Right atrium auricular region (tissue), 2 donors: ENCODE measurements at regions not wholly inside any gene's neighbourhood (a gene's known extent, or its start where the extent isn't known, plus 50 kb on each side); places are given as distances from the start of the nearest gene placed in this dataset.

Experiments
- DNase-seq: peaks from one replicate; pipeline ENCODE4 v3.0.0-alpha.2; 2019; ENCODE audit warnings: low spot score
- H3K27ac ChIP-seq, 2 donors: fragments of 200-600 bp; sonication (generic); 1 replicate in 1 of 2; 2 replicates in 1 of 2; pipeline ENCODE4 v1.5.1; 2016 to 2019
- H3K27me3 ChIP-seq, 2 donors: fragments of 200-600 bp; sonication (generic); one replicate each; pipeline versions ENCODE4 v1.5.1 to v1.6.0; 2017 to 2019
- H3K36me3 ChIP-seq: fragments of 200-600 bp; sonication (generic); one replicate; pipeline ENCODE4 v1.5.1; 2016
- H3K4me1 ChIP-seq, 2 donors: fragments of 200-600 bp; sonication (generic); one replicate each; pipeline versions ENCODE4 v1.5.1 to v1.6.0; 2017 to 2019
- H3K4me3 ChIP-seq, 2 donors: fragments of 200-600 bp; sonication (generic); 1 replicate in 1 of 2; 2 replicates in 1 of 2; pipeline ENCODE4 v1.5.1; 2017 to 2019; ENCODE audit warnings: mild to moderate bottlenecking in 1 of 2, moderate library complexity in 1 of 2
- H3K9me3 ChIP-seq, 2 donors: fragments of 200-600 bp; sonication (generic); one replicate each; pipeline ENCODE4 v1.5.1; 2019
- TF ChIP-seq, protein P1 (sequence below), 2 donors: fragments of 200-600 bp; sonication (generic); IDR thresholded peaks; one replicate each; pipeline ENCODE4 v1.5.1; 2019; ENCODE audit warnings: antibody characterized with exemption in 2 of 2

DNA sequence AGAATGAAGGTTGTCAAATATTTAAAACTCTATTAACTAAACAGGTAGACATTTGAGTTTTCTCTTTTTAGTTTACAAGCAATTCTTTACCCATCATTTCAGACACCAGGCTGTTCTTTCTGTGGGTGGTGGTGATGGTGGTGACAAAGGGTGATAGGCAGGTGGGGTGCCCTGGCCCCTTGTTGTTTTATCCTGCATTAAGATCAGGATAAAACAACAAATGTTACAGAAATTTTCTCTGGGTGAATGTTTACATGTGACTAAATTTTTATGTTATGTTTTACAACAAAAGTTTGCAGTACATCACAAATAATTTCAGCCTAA lies 85.9 kb upstream of the MDM1 start:
- H3K4me3 ChIP-seq = no peak overlapping the region
- no peaks in the 10 kb centered on the region for H3K9me3 ChIP-seq
- DNase-seq = no peak
- TF ChIP-seq, protein P1, sequence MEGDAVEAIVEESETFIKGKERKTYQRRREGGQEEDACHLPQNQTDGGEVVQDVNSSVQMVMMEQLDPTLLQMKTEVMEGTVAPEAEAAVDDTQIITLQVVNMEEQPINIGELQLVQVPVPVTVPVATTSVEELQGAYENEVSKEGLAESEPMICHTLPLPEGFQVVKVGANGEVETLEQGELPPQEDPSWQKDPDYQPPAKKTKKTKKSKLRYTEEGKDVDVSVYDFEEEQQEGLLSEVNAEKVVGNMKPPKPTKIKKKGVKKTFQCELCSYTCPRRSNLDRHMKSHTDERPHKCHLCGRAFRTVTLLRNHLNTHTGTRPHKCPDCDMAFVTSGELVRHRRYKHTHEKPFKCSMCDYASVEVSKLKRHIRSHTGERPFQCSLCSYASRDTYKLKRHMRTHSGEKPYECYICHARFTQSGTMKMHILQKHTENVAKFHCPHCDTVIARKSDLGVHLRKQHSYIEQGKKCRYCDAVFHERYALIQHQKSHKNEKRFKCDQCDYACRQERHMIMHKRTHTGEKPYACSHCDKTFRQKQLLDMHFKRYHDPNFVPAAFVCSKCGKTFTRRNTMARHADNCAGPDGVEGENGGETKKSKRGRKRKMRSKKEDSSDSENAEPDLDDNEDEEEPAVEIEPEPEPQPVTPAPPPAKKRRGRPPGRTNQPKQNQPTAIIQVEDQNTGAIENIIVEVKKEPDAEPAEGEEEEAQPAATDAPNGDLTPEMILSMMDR (IDR thresholded peaks at IDR 0.05) = no peak
- no peaks in the 10 kb centered on the region for H3K27me3 ChIP-seq
- H3K4me1 ChIP-seq = peaks cover 0 to 4% of the 10 kb centered on the region in 2 donors
- H3K27ac ChIP-seq = no peak overlapping the region
- H3K36me3 ChIP-seq = no peaks in the 10 kb centered on the region

DNA sequence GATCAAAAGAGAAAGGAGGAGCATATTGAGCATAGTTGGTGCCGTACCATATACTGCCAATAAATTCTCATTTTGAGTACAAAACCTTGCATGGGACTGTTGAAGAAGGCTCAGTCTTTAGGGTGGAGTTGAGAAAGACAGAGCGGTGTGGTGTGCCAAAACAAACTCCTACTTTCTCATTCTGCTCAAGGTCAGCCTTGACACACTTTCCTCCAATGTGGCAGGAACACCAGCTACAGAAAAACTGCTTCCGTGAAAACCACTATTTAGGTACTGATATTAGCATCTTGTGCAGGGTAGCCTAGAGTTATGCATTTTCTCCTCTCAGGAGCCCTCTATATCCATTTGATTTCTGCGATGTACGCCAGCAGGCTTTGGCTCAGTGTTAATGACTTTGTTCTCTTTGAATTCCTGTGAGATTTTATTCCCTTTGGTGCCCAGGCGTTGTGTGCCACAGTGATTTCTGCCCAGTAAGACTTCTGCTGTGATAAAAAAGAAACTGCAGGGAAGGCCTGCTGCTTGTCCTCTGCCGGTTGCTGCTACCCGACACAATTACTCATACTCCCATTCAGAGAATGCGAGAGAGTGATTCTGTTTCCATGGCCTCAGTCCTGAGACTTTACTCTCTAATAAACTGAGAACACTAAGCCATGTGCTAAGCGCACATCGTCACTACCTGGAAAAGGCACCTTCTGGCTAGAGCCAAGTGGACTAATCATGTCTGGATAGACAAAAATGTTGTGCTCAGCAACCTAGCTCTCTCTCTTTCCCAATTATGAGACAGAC lies 88.3 kb upstream of the MDM1 start:
- Histone ChIP-seq H3K4me3 (no peak overlapping the region), H3K9me3 (no peaks in the 10 kb centered on the region), H3K27ac (peak overlapping the region in 1 of 2 donors; percentile 28), H3K27me3 (no peaks in the 10 kb centered on the region), H3K36me3 (no peaks in the 10 kb centered on the region), H3K4me1 (peaks cover 0 to 4% of the 10 kb centered on the region in 2 donors)
- DNase-seq = no peak
- TF ChIP-seq, protein P1 (IDR thresholded peaks at IDR 0.05) = no peak

DNA sequence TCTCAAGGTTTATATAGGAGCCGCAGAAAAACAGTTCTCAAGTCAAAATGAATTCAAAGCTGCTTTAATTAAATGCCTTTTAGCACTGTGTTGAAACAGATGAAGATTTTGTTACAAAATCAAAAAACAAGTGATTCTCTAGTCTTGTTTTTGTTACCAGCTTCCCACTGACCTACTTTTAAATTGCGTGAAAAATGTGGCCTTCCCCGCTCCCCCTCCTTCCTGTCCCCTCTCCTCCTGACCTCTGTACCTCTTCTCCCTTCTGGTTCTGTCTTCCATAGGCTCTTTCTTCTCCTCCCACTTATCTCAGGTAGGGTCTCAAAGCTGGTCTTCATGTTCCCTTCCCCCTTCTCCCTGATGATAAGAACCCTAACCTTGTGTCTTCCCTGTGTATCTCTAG lies 90.0 kb upstream of the MDM1 start:
- Histone ChIP-seq H3K4me3 (no peak overlapping the region), H3K36me3 (no peaks in the 10 kb centered on the region), H3K27ac (no peak overlapping the region), H3K9me3 (no peaks in the 10 kb centered on the region), H3K4me1 (peaks cover 0 to 4% of the 10 kb centered on the region in 2 donors), H3K27me3 (no peaks in the 10 kb centered on the region)
- TF ChIP-seq, protein P1 (IDR thresholded peaks at IDR 0.05) = no peak
- no peak for DNase-seq

DNA sequence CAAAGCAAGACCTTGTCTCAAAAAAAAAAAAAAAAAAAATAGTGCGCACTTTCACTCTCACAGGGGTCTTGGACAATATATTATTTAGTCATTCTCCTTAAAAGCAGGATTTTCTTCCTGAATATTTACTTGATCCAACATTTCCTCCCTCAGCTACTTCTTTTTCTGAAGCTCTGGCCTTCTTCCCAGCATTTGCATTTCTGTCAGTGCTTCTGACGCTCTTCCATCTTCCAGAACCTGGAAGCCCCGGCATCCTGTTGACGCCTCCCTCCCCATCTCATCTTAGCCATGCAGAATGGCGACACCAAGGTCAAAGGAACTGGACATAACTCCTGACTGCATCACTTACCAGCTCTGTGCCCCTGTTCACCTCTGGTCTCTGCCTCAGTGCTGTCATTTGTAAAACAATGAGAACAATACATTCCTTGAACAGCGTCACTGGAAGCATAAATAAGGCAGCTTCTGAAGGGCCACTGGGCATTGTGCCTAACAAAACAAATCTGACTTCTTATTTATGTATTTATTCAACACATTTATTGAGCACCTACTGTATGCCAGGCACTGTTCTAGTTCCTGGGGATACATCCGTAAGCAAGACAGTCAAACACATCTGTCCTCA lies 90.9 kb upstream of the MDM1 start:
- TF ChIP-seq, protein P1 (IDR thresholded peaks at IDR 0.05) = no peak
- Histone ChIP-seq H3K27ac (no peak overlapping the region), H3K36me3 (no peaks in the 10 kb centered on the region), H3K4me1 (no peaks in the 10 kb centered on the region), H3K4me3 (no peak overlapping the region), H3K9me3 (no peaks in the 10 kb centered on the region), H3K27me3 (no peaks in the 10 kb centered on the region)
- DNase-seq = no peak

DNA sequence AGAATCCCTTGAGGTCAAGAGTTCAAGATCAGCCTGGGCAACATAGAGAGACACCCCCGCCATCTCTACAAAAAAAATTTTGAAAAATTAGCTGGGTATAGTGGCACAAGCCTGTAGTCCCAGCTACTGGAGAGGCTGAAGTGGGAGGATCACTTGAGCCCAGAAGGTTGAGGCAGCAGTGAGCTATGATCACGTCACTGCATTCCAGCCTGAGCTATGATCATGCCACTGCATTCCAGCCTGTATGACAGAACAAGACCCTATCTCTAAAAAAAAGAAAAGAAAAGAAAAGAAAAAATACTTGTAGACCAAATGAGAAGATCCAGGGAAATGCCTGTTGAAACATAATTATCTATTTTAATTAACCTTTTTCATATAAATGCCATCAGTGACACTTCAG lies 93.8 kb upstream of the MDM1 start:
- Histone ChIP-seq H3K27me3 (no peaks in the 10 kb centered on the region), H3K4me1 (no peaks in the 10 kb centered on the region)
- DNase-seq = no peak

More for the DNA sequence above, 93.8 kb upstream of the MDM1 start:
- TF ChIP-seq, protein P1 (IDR thresholded peaks at IDR 0.05) = no peak
- Histone ChIP-seq H3K9me3 (no peaks in the 10 kb centered on the region), H3K36me3 (no peaks in the 10 kb centered on the region), H3K27ac (no peak overlapping the region), H3K4me3 (no peak overlapping the region)
